GM21619 (cell line): ENCODE measurements at regions not wholly inside any gene's neighbourhood (a gene's known extent, or its start where the extent isn't known, plus 50 kb on each side); places are given as distances from the start of the nearest gene placed in this dataset.

ENCODE experiments used
- ATAC-seq: cut with Tn5 transposase; IDR thresholded peaks from one replicate; pipeline ENCODE4 v1.9.1; 2021; ENCODE audit not compliant: unreplicated experiment

- ATAC-seq: no peak
Observed at GRCh38 chr6:84525907-84526306, 238.5 kb downstream of the TBX18 start.

GRCh38 chr6:84524636-84525035 lies 239.8 kb downstream of the TBX18 start:
- no peak for ATAC-seq

GRCh38 chr6:84522135-84522549 lies 242.3 kb downstream of the TBX18 start:
- ATAC-seq: no peak

GRCh38 chr6:84521511-84521910 lies 242.9 kb downstream of the TBX18 start:
- no peak for ATAC-seq

- no peak for ATAC-seq
Observed at GRCh38 chr6:84517741-84518530, 246.5 kb downstream of the TBX18 start.

- no peak for ATAC-seq
Observed at GRCh38 chr6:84516154-84516553, 248.2 kb downstream of the TBX18 start.

- no peak for ATAC-seq
Observed at GRCh38 chr6:84515067-84515466, 249.3 kb downstream of the TBX18 start.

- no peak for ATAC-seq
Observed at GRCh38 chr6:84514089-84514971, 250.1 kb downstream of the TBX18 start.

GRCh38 chr6:84512391-84512790 lies 252.0 kb downstream of the TBX18 start:
- no peak for ATAC-seq

- ATAC-seq: no peak
Observed at GRCh38 chr6:84511929-84512328, 252.5 kb downstream of the TBX18 start.

GRCh38 chr6:84508981-84509380 lies 255.4 kb downstream of the TBX18 start:
- ATAC-seq: no peak

GRCh38 chr6:84508334-84508733 lies 256.1 kb downstream of the TBX18 start:
- ATAC-seq: no peak

- ATAC-seq: no peak
Observed at GRCh38 chr6:84504025-84504424, 260.4 kb downstream of the TBX18 start.

- ATAC-seq: no peak
Observed at GRCh38 chr6:84501315-84501714, 263.1 kb downstream of the TBX18 start.

GRCh38 chr6:84500726-84501125 lies 263.7 kb downstream of the TBX18 start:
- no peak for ATAC-seq

GRCh38 chr6:84498905-84499304 lies 265.5 kb downstream of the TBX18 start:
- no peak for ATAC-seq

GRCh38 chr6:84492241-84493165 lies 265.1 kb upstream of the CEP162 start:
- ATAC-seq: no peak

GRCh38 chr6:84489598-84489997 lies 262.2 kb upstream of the CEP162 start:
- ATAC-seq: no peak

GRCh38 chr6:84486526-84486925 lies 259.1 kb upstream of the CEP162 start:
- ATAC-seq: no peak

- no peak for ATAC-seq
Observed at GRCh38 chr6:84469144-84469543, 241.7 kb upstream of the CEP162 start.

GRCh38 chr6:84467296-84467695 lies 239.9 kb upstream of the CEP162 start:
- ATAC-seq: no peak
